Keratinocyte (primary cell): ENCODE measurements at regions not wholly inside any gene's neighbourhood (a gene's known extent, or its start where the extent isn't known, plus 50 kb on each side); places are given as distances from the start of the nearest gene placed in this dataset.

ENCODE experiments used
- DNase-seq: peaks from one replicate; pipeline ENCODE4 v3.0.0-alpha.2; 2011; ENCODE audit warnings: low read depth, missing footprints, low spot score
- FAIRE-seq: peaks from 2 replicates; lab custom pipeline; 2011; peaks lifted over from hg19 to GRCh38; lab: Jason Lieb, UNC
- H2AFZ ChIP-seq: 2 replicates; pipeline ENCODE4 v1.6.0; 2012; ENCODE audit warnings: low read length, control low read depth, inconsistent platforms; ENCODE audit not compliant: control insufficient read depth
- H3K27ac ChIP-seq: 2 replicates; pipeline ENCODE4 v1.5.1; 2011; ENCODE audit warnings: low read length; ENCODE audit not compliant: control insufficient read depth, insufficient read depth
- H3K27me3 ChIP-seq: 3 replicates; pipeline ENCODE4 v1.6.0; 2011; ENCODE audit warnings: low read length; ENCODE audit not compliant: control insufficient read depth, insufficient read depth; ENCODE audit errors: extremely low read depth
- H3K36me3 ChIP-seq, 2 experiments: 2 replicates in 1 of 2; 3 replicates in 1 of 2; pipeline ENCODE4 v1.5.1; 2011; ENCODE audit warnings: low read length in 2 of 2, mild to moderate bottlenecking in 1 of 2; ENCODE audit not compliant: control insufficient read depth in 2 of 2, insufficient read depth in 2 of 2; ENCODE audit errors: extremely low read depth in 1 of 2
- H3K4me1 ChIP-seq: 3 replicates; pipeline ENCODE4 v1.5.1; 2011; ENCODE audit warnings: low read length; ENCODE audit not compliant: control insufficient read depth, insufficient read depth; ENCODE audit errors: extremely low read depth
- H3K4me2 ChIP-seq: 3 replicates; pipeline ENCODE4 v1.6.0; 2011; ENCODE audit warnings: low read depth, low read length; ENCODE audit not compliant: control insufficient read depth, insufficient read depth; ENCODE audit errors: extremely low read depth
- H3K4me3 ChIP-seq, 3 experiments: fragments of 200-600 bp in 1 of 3; sonication (generic) in 1 of 3; 2 replicates in 2 of 3; 3 replicates in 1 of 3; pipeline ENCODE4 v1.5.1; 2011 to 2016; ENCODE audit warnings: low read length in 3 of 3, mild to moderate bottlenecking in 3 of 3, control low read depth in 2 of 3, inconsistent platforms in 1 of 3, low read depth in 1 of 3, mixed read lengths in 1 of 3, mixed run types in 1 of 3, moderate library complexity in 1 of 3; ENCODE audit not compliant: control insufficient read depth in 2 of 3, insufficient read depth in 2 of 3; ENCODE audit errors: extremely low read depth in 1 of 3
- H3K79me2 ChIP-seq: 2 replicates; pipeline ENCODE4 v1.6.0; 2012; ENCODE audit warnings: low read length; ENCODE audit not compliant: control insufficient read depth, insufficient read depth
- H3K9ac ChIP-seq: 3 replicates; pipeline ENCODE4 v1.6.0; 2011; ENCODE audit warnings: low read length; ENCODE audit not compliant: control insufficient read depth, insufficient read depth; ENCODE audit errors: extremely low read depth
- H3K9me1 ChIP-seq: 3 replicates; pipeline ENCODE4 v1.6.0; 2011; ENCODE audit warnings: low read length; ENCODE audit not compliant: control insufficient read depth, insufficient read depth; ENCODE audit errors: extremely low read depth
- H3K9me3 ChIP-seq: 2 replicates; pipeline ENCODE4 v1.5.1; 2012; ENCODE audit warnings: low read depth, low read length; ENCODE audit not compliant: control insufficient read depth
- H4K20me1 ChIP-seq: 3 replicates; pipeline ENCODE4 v1.6.0; 2011; ENCODE audit warnings: low read length; ENCODE audit not compliant: control insufficient read depth, insufficient read depth; ENCODE audit errors: extremely low read depth
- EZH2 ChIP-seq: IDR thresholded peaks from one replicate; pipeline ENCODE4 v1.6.1; 2012; ENCODE audit warnings: inconsistent platforms, mild to moderate bottlenecking, low read length, moderate library complexity
- dilution Hi-C: fragments of 300-500 bp; cut with MboI; formaldehyde crosslinking; loops from one replicate; pipeline ENCODE4 v1.7.0; 2020; ENCODE audit warnings: low sequenced_read_pairs; ENCODE audit not compliant: extremely low pct_ligation_motif_present
- TF ChIP-seq, protein P1 (sequence below), 3 experiments: IDR thresholded peaks in 1 of 3; conservative IDR thresholded peaks in 1 of 3; optimal IDR thresholded peaks in 1 of 3; 2 replicates in 2 of 3; 3 replicates in 1 of 3; pipeline versions ENCODE3 to v1.5.1; 2011; ENCODE audit warnings: low read length in 3 of 3, mild to moderate bottlenecking in 3 of 3, moderate library complexity in 2 of 3, control low read depth in 1 of 3, inconsistent platforms in 1 of 3; ENCODE audit not compliant: insufficient read depth in 2 of 3; ENCODE audit errors: extremely low read depth in 1 of 3

DNA sequence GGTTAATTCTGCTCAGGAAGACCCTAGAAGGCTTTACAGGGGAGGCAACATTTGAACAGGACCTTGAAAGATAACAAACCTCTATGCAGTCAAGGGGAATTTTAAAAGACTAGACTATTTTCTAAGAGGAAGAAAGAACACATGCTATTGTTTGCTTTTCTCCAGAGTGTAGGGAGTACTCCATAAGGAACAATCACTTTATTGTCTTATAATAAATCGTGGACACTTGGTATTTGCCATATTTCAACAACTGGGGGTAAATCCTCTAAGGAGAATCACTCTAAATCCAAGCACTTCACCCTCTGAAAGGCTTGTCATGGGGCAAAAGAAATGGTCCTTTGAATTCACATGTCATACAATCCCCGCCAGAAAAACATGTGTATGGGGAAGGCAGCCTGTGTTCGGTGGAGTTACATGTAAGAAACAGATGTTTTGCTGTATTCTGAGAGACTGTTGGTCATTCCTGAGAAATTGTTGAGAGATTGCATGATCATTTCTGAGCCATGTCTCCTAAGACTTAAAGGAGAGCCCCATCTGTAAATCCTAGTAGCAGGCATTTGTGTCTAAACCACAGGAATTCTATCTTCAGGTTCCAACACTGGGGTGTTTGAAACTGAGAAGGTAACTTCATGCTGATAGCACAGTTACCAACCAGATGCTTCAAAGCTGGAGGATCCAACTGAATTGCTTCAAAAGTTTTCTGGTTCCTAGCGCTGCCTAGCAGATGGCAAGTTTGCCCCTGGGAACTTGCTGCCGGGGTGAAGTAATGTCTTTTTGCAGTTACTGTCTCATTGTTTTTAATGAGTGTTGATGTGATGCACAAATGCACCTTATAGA, 66.8 kb downstream of the FZD4 start:
- no peak overlapping the region for H3K27ac ChIP-seq
- no peaks in the 10 kb centered on the region for H3K27me3 ChIP-seq
- no peaks in the 10 kb centered on the region for H3K9me1 ChIP-seq
- no peak overlapping the region for H3K9ac ChIP-seq
- H3K36me3 ChIP-seq: no peaks in the 10 kb centered on the region
- FAIRE-seq (no peak), DNase-seq (no peak)
- H3K4me3 ChIP-seq: no peak overlapping the region
- no peak for TF ChIP-seq EZH2
- TF ChIP-seq, protein P1, sequence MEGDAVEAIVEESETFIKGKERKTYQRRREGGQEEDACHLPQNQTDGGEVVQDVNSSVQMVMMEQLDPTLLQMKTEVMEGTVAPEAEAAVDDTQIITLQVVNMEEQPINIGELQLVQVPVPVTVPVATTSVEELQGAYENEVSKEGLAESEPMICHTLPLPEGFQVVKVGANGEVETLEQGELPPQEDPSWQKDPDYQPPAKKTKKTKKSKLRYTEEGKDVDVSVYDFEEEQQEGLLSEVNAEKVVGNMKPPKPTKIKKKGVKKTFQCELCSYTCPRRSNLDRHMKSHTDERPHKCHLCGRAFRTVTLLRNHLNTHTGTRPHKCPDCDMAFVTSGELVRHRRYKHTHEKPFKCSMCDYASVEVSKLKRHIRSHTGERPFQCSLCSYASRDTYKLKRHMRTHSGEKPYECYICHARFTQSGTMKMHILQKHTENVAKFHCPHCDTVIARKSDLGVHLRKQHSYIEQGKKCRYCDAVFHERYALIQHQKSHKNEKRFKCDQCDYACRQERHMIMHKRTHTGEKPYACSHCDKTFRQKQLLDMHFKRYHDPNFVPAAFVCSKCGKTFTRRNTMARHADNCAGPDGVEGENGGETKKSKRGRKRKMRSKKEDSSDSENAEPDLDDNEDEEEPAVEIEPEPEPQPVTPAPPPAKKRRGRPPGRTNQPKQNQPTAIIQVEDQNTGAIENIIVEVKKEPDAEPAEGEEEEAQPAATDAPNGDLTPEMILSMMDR (optimal IDR thresholded peaks at IDR 0.05 in 1 of 3, IDR thresholded peaks at IDR 0.05 in 1 of 3, conservative IDR thresholded peaks at IDR 0.05 in 1 of 3; ENCODE audit: extremely low read depth in 1 of 3, insufficient read depth in 2 of 3, low read length in 3 of 3): no peak
- no peaks in the 10 kb centered on the region for H3K79me2 ChIP-seq
- H4K20me1 ChIP-seq: no peaks in the 10 kb centered on the region
- dilution Hi-C loops: no loop called here
- H3K4me2 ChIP-seq: no peak overlapping the region
- no peaks in the 10 kb centered on the region for H3K4me1 ChIP-seq
- no peaks in the 10 kb centered on the region for H3K9me3 ChIP-seq
- H2AFZ ChIP-seq: no peak overlapping the region

DNA sequence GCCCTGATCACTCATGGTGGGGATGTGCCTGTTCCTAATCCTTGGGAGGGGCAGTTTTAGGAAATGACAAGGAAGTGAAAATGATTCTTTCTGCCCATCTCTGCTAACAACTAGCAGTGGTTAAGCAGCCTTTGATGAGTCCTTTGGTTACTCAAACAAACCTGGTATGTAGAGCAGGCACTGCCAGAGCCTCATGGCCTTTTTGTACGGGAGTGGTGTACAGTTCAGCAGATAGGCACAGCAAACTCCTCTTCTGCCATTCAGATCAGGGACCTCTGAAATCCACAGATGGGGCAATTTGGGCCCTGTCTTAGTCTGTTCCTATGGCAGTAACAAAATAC, 66.2 kb downstream of the FZD4 start:
- FAIRE-seq: no peak
- no peak overlapping the region for H3K4me3 ChIP-seq

More for the DNA sequence above, 66.2 kb downstream of the FZD4 start:
- Histone ChIP-seq H3K9me3 (no peaks in the 10 kb centered on the region), H3K4me1 (no peaks in the 10 kb centered on the region), H3K9ac (no peak overlapping the region), H3K79me2 (no peaks in the 10 kb centered on the region), H3K4me2 (no peak overlapping the region), H3K36me3 (no peaks in the 10 kb centered on the region), H3K27ac (no peak overlapping the region), H2AFZ (no peak overlapping the region), H3K9me1 (no peaks in the 10 kb centered on the region), H4K20me1 (no peaks in the 10 kb centered on the region), H3K27me3 (no peaks in the 10 kb centered on the region)
- dilution Hi-C loops: no loop called here
- no peak for DNase-seq
- TF ChIP-seq, protein P1 (optimal IDR thresholded peaks at IDR 0.05 in 1 of 3, IDR thresholded peaks at IDR 0.05 in 1 of 3, conservative IDR thresholded peaks at IDR 0.05 in 1 of 3; ENCODE audit: extremely low read depth in 1 of 3, insufficient read depth in 2 of 3, low read length in 3 of 3): no peak
- TF ChIP-seq EZH2: no peak
